ENCODE measurements at regions not wholly inside any gene's neighbourhood (a gene's known extent, or its start where the extent isn't known, plus 50 kb on each side); places are given as distances from the start of the nearest gene placed in this dataset.
"Not testable (repeated sequence)": the region's sequence is repeated elsewhere in the genome, so short reads cannot be mapped to it uniquely, and the experiment has no call there.

- TF ChIP-seq EZH2 (IDR thresholded peaks at IDR 0.05; ENCODE audit: low read length, missing control alignments) (no peak), CTCF (conservative IDR thresholded peaks at IDR 0.05 in 1 of 2, IDR thresholded peaks at IDR 0.05 in 1 of 2; ENCODE audit: low read depth in 1 of 2, low read length in 2 of 2) (no peak)
- no peak overlapping the region for H3K27ac ChIP-seq (ENCODE audit: insufficient read depth, low read length)
- no peak overlapping the region for H2AFZ ChIP-seq (ENCODE audit: low read length)
- H3K4me2 ChIP-seq (ENCODE audit: extremely low read depth, insufficient read depth, low read length): no peak overlapping the region
- H3K27me3 ChIP-seq (ENCODE audit: control insufficient read depth, insufficient read depth, low read length): no peaks in the 10 kb centered on the region
- no peaks in the 10 kb centered on the region for H3K79me2 ChIP-seq (ENCODE audit: control insufficient read depth, insufficient read depth, low read length)
- H4K20me1 ChIP-seq (ENCODE audit: control insufficient read depth, extremely low read depth, insufficient read depth, low read length): no peaks in the 10 kb centered on the region
- H3K9me3 ChIP-seq (ENCODE audit: control insufficient read depth, insufficient read depth, low read depth, low read length): no peaks in the 10 kb centered on the region
- H3K36me3 ChIP-seq (ENCODE audit: control insufficient read depth, insufficient read depth, low read length): no peaks in the 10 kb centered on the region
- H3K4me3 ChIP-seq (replicated peaks in 1 of 4; ENCODE audit: control extremely low read depth in 1 of 4, insufficient read depth in 1 of 4, low read depth in 3 of 4, low read length in 4 of 4): no peak overlapping the region
- H3K9ac ChIP-seq (ENCODE audit: insufficient read depth, low read length): no peak overlapping the region
- no peak for DNase-seq (ENCODE audit: low read depth in 2 of 2)
- H3K4me1 ChIP-seq (ENCODE audit: control insufficient read depth, extremely low read depth, insufficient read depth, low read length): no peaks in the 10 kb centered on the region
These were observed 109.9 kb downstream of the TMEM182 start for GRCh38 chr2:102871707-102872106.

GRCh38 chr2:102872388-102872787 lies 110.6 kb downstream of the TMEM182 start:
- Histone ChIP-seq H3K27me3 (ENCODE audit: control insufficient read depth, insufficient read depth, low read length) (no peaks in the 10 kb centered on the region), H4K20me1 (ENCODE audit: control insufficient read depth, extremely low read depth, insufficient read depth, low read length) (no peaks in the 10 kb centered on the region), H3K36me3 (ENCODE audit: control insufficient read depth, insufficient read depth, low read length) (no peaks in the 10 kb centered on the region), H3K9me3 (ENCODE audit: control insufficient read depth, insufficient read depth, low read depth, low read length) (no peaks in the 10 kb centered on the region), H2AFZ (ENCODE audit: low read length) (no peak overlapping the region), H3K4me1 (ENCODE audit: control insufficient read depth, extremely low read depth, insufficient read depth, low read length) (no peaks in the 10 kb centered on the region), H3K27ac (ENCODE audit: insufficient read depth, low read length) (no peak overlapping the region), H3K4me3 (replicated peaks in 1 of 4; ENCODE audit: control extremely low read depth in 1 of 4, insufficient read depth in 1 of 4, low read depth in 3 of 4, low read length in 4 of 4) (no peak overlapping the region), H3K4me2 (ENCODE audit: extremely low read depth, insufficient read depth, low read length) (no peak overlapping the region), H3K9ac (ENCODE audit: insufficient read depth, low read length) (no peak overlapping the region), H3K79me2 (ENCODE audit: control insufficient read depth, insufficient read depth, low read length) (no peaks in the 10 kb centered on the region)
- DNase-seq (ENCODE audit: low read depth in 2 of 2): peak; percentile 0 to 2
- TF ChIP-seq EZH2 (IDR thresholded peaks at IDR 0.05; ENCODE audit: low read length, missing control alignments) (no peak), CTCF (conservative IDR thresholded peaks at IDR 0.05 in 1 of 2, IDR thresholded peaks at IDR 0.05 in 1 of 2; ENCODE audit: low read depth in 1 of 2, low read length in 2 of 2) (no peak)

GRCh38 chr2:102879513-102879912 lies 117.7 kb downstream of the TMEM182 start:
- not testable (repeated sequence) for H4K20me1 ChIP-seq (ENCODE audit: control insufficient read depth, extremely low read depth, insufficient read depth, low read length); H3K27me3 ChIP-seq (ENCODE audit: control insufficient read depth, insufficient read depth, low read length); H3K36me3 ChIP-seq (ENCODE audit: control insufficient read depth, insufficient read depth, low read length); H3K4me1 ChIP-seq (ENCODE audit: control insufficient read depth, extremely low read depth, insufficient read depth, low read length); H3K4me2 ChIP-seq (ENCODE audit: extremely low read depth, insufficient read depth, low read length); DNase-seq (ENCODE audit: low read depth in 2 of 2); H3K79me2 ChIP-seq (ENCODE audit: control insufficient read depth, insufficient read depth, low read length); H3K9ac ChIP-seq (ENCODE audit: insufficient read depth, low read length); H3K27ac ChIP-seq (ENCODE audit: insufficient read depth, low read length); H3K9me3 ChIP-seq (ENCODE audit: control insufficient read depth, insufficient read depth, low read depth, low read length); H2AFZ ChIP-seq (ENCODE audit: low read length); H3K4me3 ChIP-seq (replicated peaks in 1 of 4; ENCODE audit: control extremely low read depth in 1 of 4, insufficient read depth in 1 of 4, low read depth in 3 of 4, low read length in 4 of 4)

Measured in fibroblast of lung (primary cell).